OCI-LY3 (cell line): ENCODE measurements at regions not wholly inside any gene's neighbourhood (a gene's known extent, or its start where the extent isn't known, plus 50 kb on each side); places are given as distances from the start of the nearest gene placed in this dataset.

Experiments used
- CTCF ChIP-seq: fragments of 200-600, 300-600 bp; sonication (generic); IDR thresholded peaks from 2 replicates; pipeline ENCODE4 v1.5.1; 2014; ENCODE audit warnings: antibody characterized with exemption, low read length, low read depth
- EZH2phosphoT487 ChIP-seq: fragments of 200-600 bp; shearing (Covaris generic); IDR thresholded peaks from 2 replicates; pipeline ENCODE4 v1.6.1; 2018; ENCODE audit warnings: antibody characterized with exemption, mixed run types, low read depth

GRCh38 chr14:80428671-80429070, 217.4 kb upstream of the DIO2 start:
- no peak for TF ChIP-seq EZH2phosphoT487
- TF ChIP-seq CTCF: no peak
